Epithelial cell of esophagus (primary cell): ENCODE measurements at regions not wholly inside any gene's neighbourhood (a gene's known extent, or its start where the extent isn't known, plus 50 kb on each side); places are given as distances from the start of the nearest gene placed in this dataset.

Experiments
- DNase-seq: peaks from one replicate; pipeline ENCODE4 v3.0.0; 2010; ENCODE audit warnings: low read depth
- H3K4me3 ChIP-seq: 2 replicates; pipeline ENCODE4 v1.5.1; 2011; ENCODE audit warnings: mild to moderate bottlenecking, low read length, control low read depth
- CTCF ChIP-seq: IDR thresholded peaks from 2 replicates; pipeline ENCODE4 v1.5.1; 2011; ENCODE audit warnings: low read depth, mild to moderate bottlenecking, low read length, control low read depth, inconsistent platforms; ENCODE audit not compliant: insufficient read depth; ENCODE audit errors: missing control alignments

DNA sequence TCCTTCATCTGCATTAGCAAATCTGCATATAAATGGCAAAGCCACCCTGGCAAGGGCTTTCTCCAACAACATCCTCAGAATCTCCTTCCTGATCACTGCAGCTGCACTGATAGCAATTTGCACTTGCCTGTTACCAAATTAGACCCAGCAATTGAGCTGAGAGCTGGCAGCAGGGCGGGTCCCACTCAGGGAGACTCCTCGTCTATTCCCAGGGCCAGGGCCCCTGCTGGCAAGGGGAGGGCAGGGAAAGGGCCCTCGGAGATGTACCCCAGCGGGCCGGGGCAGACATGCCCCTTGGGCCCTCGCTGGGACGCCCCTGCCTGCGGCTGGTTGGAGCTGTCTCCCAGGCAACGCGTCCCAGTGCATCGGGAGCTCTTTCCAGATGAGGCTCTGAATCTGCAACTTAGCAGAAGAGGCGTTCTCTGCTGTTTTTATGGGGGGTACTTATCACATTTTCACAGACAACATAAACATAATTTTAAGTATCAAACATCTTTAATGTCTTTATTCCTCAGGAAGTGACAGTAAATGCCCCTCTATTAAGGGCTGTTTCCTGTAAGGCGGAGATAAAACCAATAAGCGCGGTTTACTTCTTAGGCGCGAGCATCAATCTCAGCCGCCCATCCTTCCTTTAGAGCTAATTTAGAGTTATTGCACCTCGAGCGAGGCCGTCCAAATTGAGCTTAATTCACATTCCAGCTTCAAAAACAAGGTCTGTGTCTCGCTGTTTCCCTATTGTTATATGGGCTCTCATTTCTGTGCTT lies 249.0 kb upstream of the PPP2R2D start:
- no peak overlapping the region for H3K4me3 ChIP-seq
- no peak for TF ChIP-seq CTCF
- no peak for DNase-seq

- DNase-seq, result no peak
- no peak for TF ChIP-seq CTCF
- H3K4me3 ChIP-seq, result no peak overlapping the region
Measured at GRCh38 chr10:131652438-131653139, 248.2 kb upstream of the PPP2R2D start.

DNA sequence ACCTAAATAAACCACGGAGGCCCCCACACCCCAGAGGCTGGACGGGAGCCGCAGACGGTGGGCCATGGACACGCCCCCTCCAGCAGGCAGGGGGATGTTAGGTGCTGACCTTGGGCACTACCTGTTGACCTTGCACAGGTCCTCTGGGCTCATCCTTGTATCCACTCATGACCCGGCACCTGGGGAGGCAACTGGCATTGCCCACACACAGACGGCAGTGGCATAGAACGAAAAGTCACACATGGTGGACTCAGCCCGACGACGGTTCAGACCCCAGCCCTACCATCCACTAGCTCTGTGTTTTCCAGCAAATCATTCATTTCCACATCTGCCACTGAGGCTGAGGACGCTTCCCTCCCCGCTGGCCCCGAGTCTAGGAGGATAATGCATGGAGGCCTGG lies 247.7 kb upstream of the PPP2R2D start:
- TF ChIP-seq CTCF, result no peak
- DNase-seq, result no peak

GRCh38 chr10:131653554-131654470 lies 247.0 kb upstream of the PPP2R2D start:
- H3K4me3 ChIP-seq, result no peak overlapping the region
- DNase-seq, result no peak
- TF ChIP-seq CTCF, result no peak

More for the DNA sequence above, 247.7 kb upstream of the PPP2R2D start:
- no peak overlapping the region for H3K4me3 ChIP-seq

- no peak for TF ChIP-seq CTCF
- DNase-seq, result no peak
- no peak overlapping the region for H3K4me3 ChIP-seq
Measured at GRCh38 chr10:131654471-131655087, 246.2 kb upstream of the PPP2R2D start.

DNA sequence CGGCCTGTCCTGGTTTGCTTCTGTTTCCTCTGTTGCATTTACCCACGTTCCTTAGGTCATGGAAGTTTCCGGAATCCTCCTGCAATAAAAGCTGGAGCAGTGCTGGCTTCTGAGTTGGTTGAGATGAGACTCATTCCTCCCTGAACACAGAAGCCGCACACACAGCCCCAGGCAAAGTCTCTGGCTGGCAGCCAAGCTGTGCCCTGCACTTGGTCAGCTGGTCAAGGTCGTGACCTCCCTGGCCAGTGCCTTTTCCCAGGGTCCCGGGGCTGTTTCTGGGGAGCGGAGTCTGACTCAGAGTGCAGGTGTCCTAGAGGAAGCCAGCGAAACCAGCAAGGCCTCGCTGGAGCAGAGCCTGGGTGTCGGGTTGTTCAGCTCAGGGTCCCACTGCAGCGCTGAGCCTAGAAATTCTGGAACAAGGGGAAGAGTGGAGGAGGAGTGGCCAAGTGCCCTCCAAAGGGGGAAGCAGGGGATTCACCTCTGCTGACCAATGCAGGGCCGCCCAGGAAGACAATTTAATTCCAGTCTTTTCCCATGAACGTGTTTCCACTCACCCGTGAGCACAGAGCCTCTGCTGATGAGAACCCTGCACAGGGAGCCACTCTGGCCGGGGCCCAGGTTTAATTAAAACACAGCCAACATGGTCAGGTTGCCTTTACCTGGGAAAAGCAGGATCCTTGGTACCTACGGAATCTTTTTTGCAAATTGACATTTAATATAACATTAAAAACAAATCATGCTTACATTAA lies 245.5 kb upstream of the PPP2R2D start:
- no peak for TF ChIP-seq CTCF
- no peak overlapping the region for H3K4me3 ChIP-seq
- no peak for DNase-seq
